Hepatocyte (in vitro differentiated cells): ENCODE measurements at regions not wholly inside any gene's neighbourhood (a gene's known extent, or its start where the extent isn't known, plus 50 kb on each side); places are given as distances from the start of the nearest gene placed in this dataset.

Experiments
- DNase-seq: peaks from one replicate; pipeline ENCODE4 v3.0.0-alpha.2; 2016; ENCODE audit warnings: low spot score
- H2AFZ ChIP-seq: fragments of 200-600 bp; sonication (generic); 2 replicates; pipeline ENCODE4 v1.6.0; 2016; ENCODE audit warnings: antibody characterized with exemption, mild to moderate bottlenecking
- H3K27ac ChIP-seq: fragments of 200-600 bp; sonication (generic); 2 replicates; pipeline ENCODE4 v1.5.1; 2016; ENCODE audit warnings: mild to moderate bottlenecking
- H3K27me3 ChIP-seq: fragments of 200-600 bp; sonication (generic); 2 replicates; pipeline ENCODE4 v1.6.1; 2016
- H3K36me3 ChIP-seq: fragments of 200-600 bp; sonication (generic); replicated peaks from 2 replicates; pipeline ENCODE4 v1.5.1; 2016; ENCODE audit warnings: low read depth; ENCODE audit not compliant: insufficient read depth
- H3K4me1 ChIP-seq: fragments of 200-600 bp; sonication (generic); 2 replicates; pipeline ENCODE4 v1.5.1; 2016; ENCODE audit warnings: mild to moderate bottlenecking, moderate library complexity; ENCODE audit not compliant: insufficient read depth
- H3K4me2 ChIP-seq: fragments of 200-600 bp; sonication (generic); 2 replicates; pipeline ENCODE4 v1.6.0; 2016
- H3K4me3 ChIP-seq: fragments of 200-600 bp; sonication (generic); 2 replicates; pipeline ENCODE4 v1.5.1; 2016; ENCODE audit warnings: mild to moderate bottlenecking
- H3K79me2 ChIP-seq: fragments of 200-600 bp; sonication (generic); 2 replicates; pipeline ENCODE4 v1.6.0; 2017; ENCODE audit warnings: mild to moderate bottlenecking
- H3K9me2 ChIP-seq: fragments of 200-600 bp; sonication (generic); replicated peaks from 2 replicates; pipeline ENCODE4 v1.6.0; 2017; ENCODE audit warnings: mild to moderate bottlenecking; ENCODE audit not compliant: insufficient read depth
- H3K9me3 ChIP-seq: fragments of 200-600 bp; sonication (generic); 2 replicates; pipeline ENCODE4 v1.5.1; 2016; ENCODE audit warnings: low read depth, mild to moderate bottlenecking
- H4K20me1 ChIP-seq: fragments of 200-600 bp; sonication (generic); 2 replicates; pipeline ENCODE4 v1.6.0; 2016; ENCODE audit warnings: mild to moderate bottlenecking; ENCODE audit not compliant: insufficient read depth, poor library complexity, severe bottlenecking
- CTCF ChIP-seq: fragments of 200-600 bp; sonication (generic); IDR thresholded peaks from 2 replicates; pipeline ENCODE4 v1.5.1; 2016; ENCODE audit warnings: antibody characterized with exemption, mild to moderate bottlenecking; ENCODE audit not compliant: poor library complexity
- EZH2 ChIP-seq: fragments of 200-600 bp; sonication (generic); IDR thresholded peaks from 2 replicates; pipeline ENCODE4 v1.6.1; 2016; ENCODE audit warnings: antibody characterized with exemption, mild to moderate bottlenecking, borderline replicate concordance
- EZH2phosphoT487 ChIP-seq: fragments of 200-600 bp; sonication (generic); IDR thresholded peaks from one replicate; pipeline ENCODE4 v1.6.1; 2018; ENCODE audit warnings: antibody characterized with exemption, mild to moderate bottlenecking, low read depth, moderate library complexity; ENCODE audit not compliant: unreplicated experiment, severe bottlenecking
- WGBS: methylation state at CpG from one replicate; pipeline ENCODE4 v1.1.6; 2016; ENCODE audit warnings: low lambda C conversion rate; ENCODE audit errors: missing lambda C conversion rate; 5-methylcytosine and 5-hydroxymethylcytosine counted together

DNA sequence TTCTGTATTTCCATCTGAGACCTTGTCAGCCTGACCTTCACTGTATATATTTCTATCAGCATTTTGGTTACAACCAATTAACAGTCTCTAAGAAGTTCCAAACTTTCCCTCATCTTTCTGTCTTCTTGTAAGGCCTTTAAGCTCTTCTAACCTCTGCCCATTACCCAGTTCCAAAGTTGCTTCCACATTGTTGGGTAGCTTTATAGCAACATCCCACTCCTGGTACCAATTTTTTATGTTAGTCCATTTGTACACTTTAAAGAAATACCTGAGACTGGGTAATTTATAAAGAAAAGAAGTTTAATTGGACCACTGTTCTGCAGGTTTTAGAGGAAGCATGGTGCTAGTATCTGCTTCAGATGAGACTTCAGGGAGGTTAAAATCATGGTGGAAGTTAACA, 1979.7 kb upstream of the RAG2 start:
- H4K20me1 ChIP-seq = no peaks in the 10 kb centered on the region
- H3K27me3 ChIP-seq = no peaks in the 10 kb centered on the region
- no peak for DNase-seq
- H3K4me3 ChIP-seq = no peak overlapping the region
- no peak for TF ChIP-seq EZH2phosphoT487
- H3K79me2 ChIP-seq = no peaks in the 10 kb centered on the region
- H3K27ac ChIP-seq = no peak overlapping the region
- H3K4me2 ChIP-seq = no peak overlapping the region
- no peaks in the 10 kb centered on the region for H3K9me2 ChIP-seq
- H3K4me1 ChIP-seq = no peaks in the 10 kb centered on the region
- H3K9me3 ChIP-seq = no peaks in the 10 kb centered on the region
- no peak overlapping the region for H2AFZ ChIP-seq
- H3K36me3 ChIP-seq = no peaks in the 10 kb centered on the region

GRCh38 chr11:38562562-38562961, 1964.5 kb upstream of the RAG2 start:
- H3K4me2 ChIP-seq = no peak overlapping the region
- no peaks in the 10 kb centered on the region for H3K4me1 ChIP-seq
- no peaks in the 10 kb centered on the region for H3K9me3 ChIP-seq
- WGBS = 74% methylated on average over 3 of the region's 3 CpGs
- no peak for TF ChIP-seq CTCF
- TF ChIP-seq EZH2 = no peak
- TF ChIP-seq EZH2phosphoT487 = no peak
- H3K27ac ChIP-seq = no peak overlapping the region
- no peaks in the 10 kb centered on the region for H3K9me2 ChIP-seq
- DNase-seq = no peak
- no peaks in the 10 kb centered on the region for H3K79me2 ChIP-seq
- H3K4me3 ChIP-seq = no peak overlapping the region
- no peak overlapping the region for H2AFZ ChIP-seq
- no peaks in the 10 kb centered on the region for H4K20me1 ChIP-seq
- no peaks in the 10 kb centered on the region for H3K27me3 ChIP-seq
- H3K36me3 ChIP-seq = no peaks in the 10 kb centered on the region

DNA sequence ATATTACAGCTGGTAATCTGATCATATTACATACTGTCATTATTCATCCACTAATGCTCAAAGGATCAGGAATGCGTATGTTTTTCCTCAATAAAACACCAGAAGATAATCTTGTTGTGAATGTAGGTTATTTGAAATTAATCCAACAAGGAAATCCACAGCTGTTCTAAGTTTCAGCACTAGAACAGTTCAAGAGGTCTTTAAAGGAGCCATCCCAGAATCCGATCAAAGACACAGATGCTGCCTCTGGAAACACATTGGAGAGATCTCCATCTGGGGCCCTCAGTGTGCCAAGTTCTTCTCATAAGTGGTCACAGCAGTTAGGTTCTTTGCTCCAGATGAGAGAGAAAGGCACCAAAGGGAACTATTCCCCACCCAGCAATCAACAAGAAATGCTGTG, 1955.1 kb upstream of the RAG2 start:
- no peak overlapping the region for H3K27ac ChIP-seq
- H3K9me3 ChIP-seq = no peaks in the 10 kb centered on the region
- H3K4me2 ChIP-seq = no peak overlapping the region
- no peak for DNase-seq
- no peaks in the 10 kb centered on the region for H3K79me2 ChIP-seq
- no peaks in the 10 kb centered on the region for H4K20me1 ChIP-seq
- WGBS = 63% methylated on average over 2 of the region's 2 CpGs
- no peak overlapping the region for H3K4me3 ChIP-seq
- no peak overlapping the region for H2AFZ ChIP-seq
- TF ChIP-seq EZH2 (no peak), EZH2phosphoT487 (no peak)
- no peaks in the 10 kb centered on the region for H3K36me3 ChIP-seq
- no peaks in the 10 kb centered on the region for H3K27me3 ChIP-seq
- H3K9me2 ChIP-seq = no peaks in the 10 kb centered on the region
- no peaks in the 10 kb centered on the region for H3K4me1 ChIP-seq

DNA sequence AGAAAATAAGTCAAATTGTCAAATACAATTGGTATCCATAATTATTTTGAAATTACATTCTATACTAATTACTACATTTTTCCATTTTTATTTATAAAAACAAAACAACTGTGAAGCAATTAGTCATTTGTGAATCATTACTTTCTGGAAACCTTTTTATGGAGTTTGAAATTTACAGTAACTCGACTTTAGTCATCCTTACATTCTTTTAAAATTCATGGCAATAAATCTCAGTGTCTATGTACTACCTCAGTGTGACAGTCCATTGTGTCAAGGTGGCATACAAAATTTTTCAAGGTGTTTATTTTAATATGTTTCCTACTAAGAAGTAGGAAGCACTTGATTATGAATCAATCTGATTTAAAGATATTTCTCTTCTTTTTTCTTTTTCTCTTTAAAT, 1949.4 kb upstream of the RAG2 start:
- H3K9me2 ChIP-seq = no peaks in the 10 kb centered on the region
- H3K27ac ChIP-seq = no peak overlapping the region
- H4K20me1 ChIP-seq = no peaks in the 10 kb centered on the region
- no peak overlapping the region for H3K4me2 ChIP-seq
- 72% methylated on average over 1 of the region's 1 CpG for WGBS
- H3K36me3 ChIP-seq = no peaks in the 10 kb centered on the region
- no peaks in the 10 kb centered on the region for H3K4me1 ChIP-seq
- H3K79me2 ChIP-seq = no peaks in the 10 kb centered on the region
- no peaks in the 10 kb centered on the region for H3K27me3 ChIP-seq
- no peak for DNase-seq
- no peaks in the 10 kb centered on the region for H3K9me3 ChIP-seq
- H3K4me3 ChIP-seq = no peak overlapping the region
- H2AFZ ChIP-seq = no peak overlapping the region
- TF ChIP-seq EZH2 = no peak
- TF ChIP-seq EZH2phosphoT487 = no peak
- TF ChIP-seq CTCF = no peak

- 57% methylated on average over 3 of the region's 3 CpGs for WGBS
- H3K9me2 ChIP-seq = no peaks in the 10 kb centered on the region
- H3K27ac ChIP-seq = no peak overlapping the region
- H2AFZ ChIP-seq = no peak overlapping the region
- no peak overlapping the region for H3K4me2 ChIP-seq
- TF ChIP-seq EZH2phosphoT487 (no peak), CTCF (no peak), EZH2 (no peak)
- H3K36me3 ChIP-seq = no peaks in the 10 kb centered on the region
- H3K79me2 ChIP-seq = no peaks in the 10 kb centered on the region
- H3K4me3 ChIP-seq = no peak overlapping the region
- no peaks in the 10 kb centered on the region for H3K4me1 ChIP-seq
- no peaks in the 10 kb centered on the region for H4K20me1 ChIP-seq
- no peaks in the 10 kb centered on the region for H3K27me3 ChIP-seq
- DNase-seq = no peak
- H3K9me3 ChIP-seq = no peaks in the 10 kb centered on the region
Measured at GRCh38 chr11:38543986-38544385, 1946.0 kb upstream of the RAG2 start.
